ENCODE measurements at regions not wholly inside any gene's neighbourhood (a gene's known extent, or its start where the extent isn't known, plus 50 kb on each side); places are given as distances from the start of the nearest gene placed in this dataset. TPM values are rescaled to one million over a fixed set of nuclear protein-coding genes. Genes with fewer than 3 reads are reported as not detected.

GRCh38 chr1:76799700-76800099, 67.6 kb upstream of the ST6GALNAC5 start:
- no peak overlapping the region for H3K4me3 ChIP-seq (ENCODE audit: low read depth, low read length)
- no peak overlapping the region for H3K27ac ChIP-seq (ENCODE audit: low read depth, low read length)
- no peaks in the 10 kb centered on the region for H3K9me3 ChIP-seq (ENCODE audit: control insufficient read depth, insufficient read depth, low read length)
- TF ChIP-seq CTCF (IDR thresholded peaks at IDR 0.05; ENCODE audit: low read depth, low read length): no peak
- no peaks in the 10 kb centered on the region for H3K27me3 ChIP-seq (ENCODE audit: control insufficient read depth, insufficient read depth, low read length)
- DNase-seq (ENCODE audit: low read depth, low spot score): no peak
- POLR2A ChIA-PET: no interaction called here
- CTCF ChIA-PET: no interaction called here

- ChIA-PET CTCF (no interaction called here), POLR2A (no interaction called here)
- H3K27me3 ChIP-seq (ENCODE audit: control insufficient read depth, insufficient read depth, low read length): no peaks in the 10 kb centered on the region
- DNase-seq (ENCODE audit: low read depth, low spot score): no peak
- H3K27ac ChIP-seq (ENCODE audit: low read depth, low read length): no peak overlapping the region
- H3K4me3 ChIP-seq (ENCODE audit: low read depth, low read length): no peak overlapping the region
- no peaks in the 10 kb centered on the region for H3K9me3 ChIP-seq (ENCODE audit: control insufficient read depth, insufficient read depth, low read length)
- no peak for TF ChIP-seq CTCF (IDR thresholded peaks at IDR 0.05; ENCODE audit: low read depth, low read length)
Observed at GRCh38 chr1:76802094-76802493, 65.2 kb upstream of the ST6GALNAC5 start.

- H3K27me3 ChIP-seq (ENCODE audit: control insufficient read depth, insufficient read depth, low read length): no peaks in the 10 kb centered on the region
- ChIA-PET POLR2A (no interaction called here), CTCF (no interaction called here)
- H3K27ac ChIP-seq (ENCODE audit: low read depth, low read length): no peak overlapping the region
- no peaks in the 10 kb centered on the region for H3K9me3 ChIP-seq (ENCODE audit: control insufficient read depth, insufficient read depth, low read length)
- no peak for TF ChIP-seq CTCF (IDR thresholded peaks at IDR 0.05; ENCODE audit: low read depth, low read length)
- no peak for DNase-seq (ENCODE audit: low read depth, low spot score)
- H3K4me3 ChIP-seq (ENCODE audit: low read depth, low read length): no peak overlapping the region
Observed at GRCh38 chr1:76807543-76808260, 59.6 kb upstream of the ST6GALNAC5 start.

Small RNA genes lying in the stretch of these regions (small RNA-seq; reads per million reads assigned to genes)
- gene RNU6-161P (ENCODE audit: insufficient read length, low read depth): not detected
